A673 (cell line): ENCODE measurements at regions not wholly inside any gene's neighbourhood (a gene's known extent, or its start where the extent isn't known, plus 50 kb on each side); places are given as distances from the start of the nearest gene placed in this dataset.

Source experiments
- BruUV-seq: library from RNA; stranded (reverse); fragments of 400-500 nt; replicated peaks from 2 replicates; lab custom pipeline; 2021; lab: Mats Ljungman, UMichigan
- CTCF ChIA-PET: fragments of 300-600 bp; sonication (Branson Sonifier 250); formaldehyde crosslinking; loops from one replicate; lab custom pipeline; 2022; ENCODE audit warnings: antibody characterized with exemption; lab: Charles Lee
- POLR2A ChIA-PET: fragments of 300-600 bp; sonication (Branson Sonifier 250); formaldehyde crosslinking; loops from one replicate; lab custom pipeline; 2022; ENCODE audit warnings: antibody characterized with exemption; ENCODE audit not compliant: low non-redundant PET; lab: Charles Lee
- DNase-seq: peaks from one replicate; pipeline ENCODE4 v3.0.0-alpha.2; 2015; ENCODE audit warnings: low spot score
- H3K27ac ChIP-seq: fragments of 200-600 bp; sonication (generic); 2 replicates; pipeline ENCODE4 v1.5.1; 2016; ENCODE audit warnings: mixed run types, low read depth, mild to moderate bottlenecking, mixed read lengths, antibody characterized with exemption, low read length; ENCODE audit not compliant: poor library complexity, severe bottlenecking
- H3K27me3 ChIP-seq: fragments of 200-600 bp; sonication (generic); replicated peaks from 2 replicates; pipeline ENCODE4 v1.6.1; 2017; ENCODE audit warnings: mixed run types, low read depth, mild to moderate bottlenecking, mixed read lengths, antibody characterized with exemption, low read length; ENCODE audit not compliant: insufficient read depth, poor library complexity
- H3K36me3 ChIP-seq: fragments of 200-600 bp; sonication (generic); 2 replicates; pipeline ENCODE4 v1.6.1; 2016; ENCODE audit warnings: mixed run types, mild to moderate bottlenecking, mixed read lengths, antibody characterized with exemption, low read length; ENCODE audit not compliant: insufficient read depth, poor library complexity, severe bottlenecking
- H3K4me1 ChIP-seq: fragments of 200-600 bp; sonication (generic); 2 replicates; pipeline ENCODE4 v1.6.1; 2017; ENCODE audit warnings: mixed run types, mild to moderate bottlenecking, mixed read lengths, antibody characterized with exemption, low read length; ENCODE audit not compliant: insufficient read depth, poor library complexity, severe bottlenecking
- H3K4me3 ChIP-seq: fragments of 200-600 bp; sonication (generic); 2 replicates; pipeline ENCODE4 v1.5.1; 2016; ENCODE audit warnings: low read depth, mixed run types, mild to moderate bottlenecking, mixed read lengths, low read length; ENCODE audit not compliant: poor library complexity, severe bottlenecking
- H3K9me3 ChIP-seq: fragments of 200-600 bp; sonication (generic); 2 replicates; pipeline ENCODE4 v1.6.1; 2016; ENCODE audit warnings: mixed run types, low read depth, mild to moderate bottlenecking, mixed read lengths, antibody characterized with exemption, low read length; ENCODE audit not compliant: poor library complexity, severe bottlenecking
- CTCF ChIP-seq: fragments of 300-800, 200-600 bp; sonication (generic); conservative IDR thresholded peaks from 2 replicates; pipeline ENCODE4 v1.5.1; 2017; ENCODE audit warnings: low read depth, mild to moderate bottlenecking, antibody characterized with exemption, low read length, moderate library complexity, mixed read lengths
- EZH2 ChIP-seq: fragments of 200-600 bp; sonication (generic); IDR thresholded peaks from 2 replicates; pipeline ENCODE4 v1.6.1; 2017; ENCODE audit warnings: borderline replicate concordance, low read depth, mild to moderate bottlenecking, mixed read lengths, antibody characterized with exemption, low read length; ENCODE audit not compliant: poor library complexity, severe bottlenecking
- intact Hi-C: fragments of 100-400 bp; cut with micrococcal nuclease; formaldehyde crosslinking; loops from one replicate; pipeline ENCODE4 v1.10.0; 2022; ENCODE audit not compliant: unreplicated experiment

- TF ChIP-seq CTCF (no peak), EZH2 (no peak)
- no TSS peak for BruUV-seq
Measured at GRCh38 chr1:5615076-5615475, 377.1 kb downstream of the NPHP4 start.

DNA sequence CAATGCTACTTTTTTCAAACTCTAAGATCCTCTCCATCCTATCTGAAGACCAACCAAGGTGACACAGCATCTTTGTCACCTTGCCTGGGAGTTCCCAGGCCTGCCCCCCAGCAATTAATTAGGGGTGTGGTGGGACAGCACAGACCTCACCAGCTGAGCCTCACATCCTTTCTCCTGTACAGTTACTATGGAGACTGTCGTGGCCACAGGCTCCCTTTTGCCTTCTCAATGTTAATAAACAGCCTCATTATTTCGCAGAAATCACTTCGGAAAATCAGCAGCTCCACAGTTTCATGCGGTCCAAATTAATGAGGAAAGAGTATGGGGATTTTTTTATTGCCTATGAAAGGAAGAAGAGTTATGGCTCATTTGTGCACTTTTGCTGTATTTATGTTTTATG, 378.3 kb downstream of the NPHP4 start:
- H3K36me3 ChIP-seq: no peaks in the 10 kb centered on the region
- DNase-seq: no peak
- BruUV-seq: no TSS peak
- TF ChIP-seq CTCF: no peak
- no peaks in the 10 kb centered on the region for H3K9me3 ChIP-seq
- CTCF ChIA-PET: no interaction called here
- POLR2A ChIA-PET: no interaction called here
- intact Hi-C loops: no loop called here
- H3K4me1 ChIP-seq: no peaks in the 10 kb centered on the region
- H3K27ac ChIP-seq: no peak overlapping the region
- peaks cover 54% of the 10 kb centered on the region for H3K27me3 ChIP-seq
- H3K4me3 ChIP-seq: no peak overlapping the region

More at GRCh38 chr1:5615076-5615475, 377.1 kb downstream of the NPHP4 start:
- Histone ChIP-seq H3K27ac (no peak overlapping the region), H3K27me3 (peaks cover 52% of the 10 kb centered on the region), H3K4me1 (no peaks in the 10 kb centered on the region), H3K9me3 (no peaks in the 10 kb centered on the region), H3K4me3 (no peak overlapping the region), H3K36me3 (no peaks in the 10 kb centered on the region)
- CTCF ChIA-PET: no interaction called here
- POLR2A ChIA-PET: no interaction called here
- intact Hi-C loops: no loop called here
- no peak for DNase-seq

DNA sequence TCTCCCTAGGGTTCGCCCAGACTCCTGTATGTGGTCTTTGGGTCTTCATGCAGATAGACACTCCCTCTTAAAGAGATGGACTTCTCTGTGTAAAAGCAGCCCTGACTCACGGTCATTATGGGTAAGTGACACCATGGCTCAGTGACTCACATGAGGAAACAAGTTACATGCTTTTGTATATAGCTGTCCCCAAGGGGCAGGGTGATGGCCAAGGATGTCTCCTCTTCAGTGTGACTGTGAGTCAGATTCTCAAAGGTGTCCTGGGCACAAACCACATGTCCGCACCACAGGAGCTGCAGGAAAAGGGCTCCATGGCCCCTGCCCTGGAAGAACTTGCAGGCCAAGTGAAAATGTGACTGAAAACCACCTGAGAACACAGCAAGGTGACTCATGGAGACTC, 380.4 kb downstream of the NPHP4 start:
- intact Hi-C loops: no loop called here
- BruUV-seq: no TSS peak
- POLR2A ChIA-PET: no interaction called here
- TF ChIP-seq EZH2 (no peak), CTCF (no peak)
- CTCF ChIA-PET: no interaction called here
- no peaks in the 10 kb centered on the region for H3K36me3 ChIP-seq
- peaks cover 54% of the 10 kb centered on the region for H3K27me3 ChIP-seq
- H3K4me1 ChIP-seq: no peaks in the 10 kb centered on the region
- no peak overlapping the region for H3K4me3 ChIP-seq
- H3K9me3 ChIP-seq: no peaks in the 10 kb centered on the region
- DNase-seq: no peak
- no peak overlapping the region for H3K27ac ChIP-seq
